Endothelial cell of umbilical vein (primary cell): ENCODE measurements at regions not wholly inside any gene's neighbourhood (a gene's known extent, or its start where the extent isn't known, plus 50 kb on each side); places are given as distances from the start of the nearest gene placed in this dataset.

ENCODE experiments used
- BruUV-seq: library from RNA; stranded (reverse); fragments of 400-500 nt; replicated peaks from 2 replicates; lab custom pipeline; 2021; lab: Mats Ljungman, UMichigan
- CTCF ChIA-PET: fragments of 300-600, 350-600 bp; sonication (Branson Sonifier 250); formaldehyde crosslinking; loops from one replicate; lab custom pipeline; 2021; ENCODE audit warnings: antibody characterized with exemption, inconsistent platforms; lab: Charles Lee
- POLR2A ChIA-PET: fragments of 300-600, 350-600 bp; sonication (Branson Sonifier 250); formaldehyde crosslinking; loops from one replicate; lab custom pipeline; 2021; ENCODE audit warnings: antibody characterized with exemption, inconsistent platforms; lab: Charles Lee
- DNase-seq: peaks from one replicate; pipeline ENCODE4 v3.0.0-alpha.2; 2011; ENCODE audit warnings: low read depth, low spot score
- FAIRE-seq: peaks from 2 replicates; lab custom pipeline; 2011; peaks lifted over from hg19 to GRCh38; lab: Jason Lieb, UNC
- H2AFZ ChIP-seq: 2 replicates; pipeline ENCODE4 v1.6.0; 2012; ENCODE audit warnings: low read depth, low read length, control low read depth, inconsistent platforms
- H3K27ac ChIP-seq: 2 replicates; pipeline ENCODE4 v1.5.1; 2011; ENCODE audit warnings: low read depth, mild to moderate bottlenecking, control low read depth, low read length, moderate library complexity; ENCODE audit not compliant: insufficient read depth
- H3K27me3 ChIP-seq, 2 experiments: 2 replicates each; pipeline versions ENCODE4 v1.6.0 to v1.6.1; 2011; ENCODE audit warnings: low read length in 2 of 2, mixed read lengths in 1 of 2; ENCODE audit not compliant: control insufficient read depth in 2 of 2, insufficient read depth in 2 of 2
- H3K36me3 ChIP-seq, 2 experiments: 2 replicates in 1 of 2; 3 replicates in 1 of 2; pipeline ENCODE4 v1.5.1; 2011; ENCODE audit warnings: low read length in 2 of 2, mild to moderate bottlenecking in 1 of 2, moderate library complexity in 1 of 2; ENCODE audit not compliant: control insufficient read depth in 2 of 2, insufficient read depth in 2 of 2; ENCODE audit errors: extremely low read depth in 1 of 2
- H3K4me1 ChIP-seq: 3 replicates; pipeline ENCODE4 v1.5.1; 2011; ENCODE audit warnings: mild to moderate bottlenecking, low read length; ENCODE audit not compliant: control insufficient read depth, insufficient read depth; ENCODE audit errors: extremely low read depth
- H3K4me2 ChIP-seq: 2 replicates; pipeline ENCODE4 v1.6.1; 2011; ENCODE audit warnings: low read length, control low read depth, mixed read lengths; ENCODE audit not compliant: insufficient read depth
- H3K4me3 ChIP-seq, 3 experiments: fragments of 200-600 bp in 1 of 3; sonication (generic), shearing (Covaris generic) in 1 of 3; replicated peaks in 1 of 3; 2 replicates each; pipeline ENCODE4 v1.5.1; 2011 to 2016; ENCODE audit warnings: control low read depth in 3 of 3, low read length in 3 of 3, mild to moderate bottlenecking in 2 of 3, inconsistent platforms in 1 of 3, low read depth in 1 of 3, moderate library complexity in 1 of 3; ENCODE audit not compliant: insufficient read depth in 1 of 3
- H3K79me2 ChIP-seq: 2 replicates; pipeline ENCODE4 v1.6.0; 2012; ENCODE audit warnings: low read length, inconsistent platforms; ENCODE audit not compliant: control insufficient read depth, insufficient read depth
- H3K9ac ChIP-seq: replicated peaks from 2 replicates; pipeline ENCODE3; 2011; ENCODE audit warnings: low read length, control low read depth; ENCODE audit not compliant: insufficient read depth; ENCODE audit errors: extremely low read depth
- H3K9me1 ChIP-seq: replicated peaks from 3 replicates; pipeline ENCODE4 v1.6.0; 2011; ENCODE audit warnings: mild to moderate bottlenecking, low read length; ENCODE audit not compliant: control insufficient read depth, insufficient read depth; ENCODE audit errors: extremely low read depth
- H3K9me3 ChIP-seq: replicated peaks from 2 replicates; pipeline ENCODE4 v1.5.1; 2012; ENCODE audit warnings: low read length, inconsistent platforms; ENCODE audit not compliant: control insufficient read depth, insufficient read depth
- H4K20me1 ChIP-seq: replicated peaks from 2 replicates; pipeline ENCODE3; 2011; ENCODE audit warnings: mild to moderate bottlenecking, low read length; ENCODE audit not compliant: control insufficient read depth, insufficient read depth; ENCODE audit errors: extremely low read depth
- CTCF ChIP-seq, 2 donors: IDR thresholded peaks; 1 replicate in 1 of 2; 2 replicates in 1 of 2; pipeline ENCODE4 v1.5.1; 2011; ENCODE audit warnings: low read length in 2 of 2, mild to moderate bottlenecking in 2 of 2, moderate library complexity in 2 of 2, control low read depth in 1 of 2, inconsistent platforms in 1 of 2, low read depth in 1 of 2; ENCODE audit not compliant: insufficient read depth in 1 of 2; ENCODE audit errors: extremely low read depth in 1 of 2
- EZH2 ChIP-seq: IDR thresholded peaks from 2 replicates; pipeline ENCODE4 v1.6.1; 2012; ENCODE audit warnings: borderline replicate concordance, low read depth, mild to moderate bottlenecking, moderate library complexity, low read length, inconsistent platforms; ENCODE audit not compliant: severe bottlenecking
- FOS ChIP-seq: IDR thresholded peaks from 2 replicates; pipeline ENCODE4 v1.6.1; 2011; ENCODE audit warnings: mild to moderate bottlenecking, low read length, moderate library complexity, borderline replicate concordance; ENCODE audit not compliant: insufficient read depth
- GATA2 ChIP-seq: IDR thresholded peaks from 2 replicates; pipeline ENCODE4 v1.7.0; 2011; ENCODE audit warnings: low read depth, mild to moderate bottlenecking, moderate library complexity, mixed read lengths, low read length; ENCODE audit not compliant: insufficient read length, insufficient read depth
- JUN ChIP-seq: IDR thresholded peaks from 2 replicates; pipeline ENCODE4 v1.6.1; 2011; ENCODE audit warnings: borderline replicate concordance, low read depth; ENCODE audit not compliant: insufficient read length, insufficient read depth
- MAX ChIP-seq: IDR thresholded peaks from 2 replicates; pipeline ENCODE4 v1.6.1; 2011; ENCODE audit not compliant: insufficient read depth, insufficient read length
- MYC ChIP-seq: IDR thresholded peaks from one replicate; pipeline ENCODE4 v1.6.1; 2011; ENCODE audit warnings: mild to moderate bottlenecking, low read depth, low read length
- POLR2A ChIP-seq: IDR thresholded peaks from 2 replicates; pipeline ENCODE4 v1.6.1; 2012; ENCODE audit warnings: low read depth, mild to moderate bottlenecking, control low read depth, low read length
- POLR2AphosphoS5 ChIP-seq: IDR thresholded peaks from 2 replicates; pipeline ENCODE4 v1.6.1; 2012; ENCODE audit warnings: low read depth, mild to moderate bottlenecking, control low read depth, low read length, moderate library complexity; ENCODE audit not compliant: insufficient read depth
- dilution Hi-C: fragments of 300-500 bp; cut with MboI; formaldehyde crosslinking; loops from one replicate; pipeline ENCODE4 v1.15.0; 2019; ENCODE audit warnings: low sequenced_read_pairs; ENCODE audit not compliant: extremely low pct_ligation_motif_present
- intact Hi-C: fragments of 100-400 bp; cut with micrococcal nuclease; formaldehyde crosslinking; loops from one replicate; pipeline ENCODE4 v1.10.0; 2022

- FAIRE-seq, result no peak
These were observed 683.9 kb downstream of the TBC1D22A start for GRCh38 chr22:47446331-47446730.

More at GRCh38 chr22:47446331-47446730, 683.9 kb downstream of the TBC1D22A start:
- Histone ChIP-seq H2AFZ (no peak overlapping the region), H3K4me3 (no peak overlapping the region), H3K27ac (no peak overlapping the region), H4K20me1 (no peaks in the 10 kb centered on the region), H3K9me3 (peaks cover 15% of the 10 kb centered on the region), H3K4me1 (no peaks in the 10 kb centered on the region), H3K9ac (no peak overlapping the region), H3K27me3 (no peaks in the 10 kb centered on the region), H3K79me2 (no peaks in the 10 kb centered on the region), H3K9me1 (no peaks in the 10 kb centered on the region), H3K4me2 (no peak overlapping the region), H3K36me3 (no peaks in the 10 kb centered on the region)
- no peak for TF ChIP-seq MYC
- no peak for TF ChIP-seq POLR2AphosphoS5
- no peak for TF ChIP-seq GATA2
- TF ChIP-seq JUN, result no peak
- no peak for TF ChIP-seq CTCF (IDR thresholded peaks at IDR 0.05; ENCODE audit: extremely low read depth in 1 of 2, insufficient read depth in 1 of 2, low read depth in 1 of 2, low read length in 2 of 2)
- TF ChIP-seq MAX, result no peak
- TF ChIP-seq POLR2A, result no peak
- no peak for TF ChIP-seq FOS
- no peak for TF ChIP-seq EZH2
- dilution Hi-C loops, result no loop called here
- ChIA-PET CTCF (no interaction called here), POLR2A (no interaction called here)
- intact Hi-C loops, result no loop called here
- BruUV-seq, result no TSS peak
- no peak for DNase-seq
